Adrenal gland (tissue), 9 donors: ENCODE measurements at regions not wholly inside any gene's neighbourhood (a gene's known extent, or its start where the extent isn't known, plus 50 kb on each side); places are given as distances from the start of the nearest gene placed in this dataset.

ENCODE experiments used
- DNase-seq, 7 donors: peaks; one replicate each; pipeline ENCODE4 v3.0.0-alpha.2; 2019 to 2020
- H3K27ac ChIP-seq, 5 donors: fragments of 200-600 bp; sonication (generic) in 4 of 5; 1 replicate in 3 of 5; 2 replicates in 2 of 5; pipeline versions ENCODE4 v1.5.1 to v1.8.0; 2016 to 2020; ENCODE audit warnings: mild to moderate bottlenecking in 1 of 5
- H3K27me3 ChIP-seq: fragments of 200-600 bp; 2 replicates; pipeline ENCODE4 v1.8.0; 2021
- H3K36me3 ChIP-seq, 2 donors: fragments of 200-600 bp; replicated peaks in 1 of 2; 1 replicate in 1 of 2; 2 replicates in 1 of 2; pipeline versions ENCODE4 v1.5.1 to v1.8.0; 2018 to 2022
- H3K4me1 ChIP-seq, 2 donors: fragments of 200-600 bp; replicated peaks in 1 of 2; 1 replicate in 1 of 2; 2 replicates in 1 of 2; pipeline versions ENCODE4 v1.5.1 to v1.8.0; 2018 to 2021
- H3K4me3 ChIP-seq, 4 donors: fragments of 200-600 bp; sonication (generic) in 3 of 4; one replicate each; pipeline ENCODE4 v1.5.1; 2016 to 2018
- H3K9me3 ChIP-seq, 3 donors: fragments of 200-600 bp; sonication (generic) in 1 of 3; replicated peaks in 1 of 3; 1 replicate in 2 of 3; 2 replicates in 1 of 3; pipeline versions ENCODE4 v1.5.1 to v1.8.0; 2016 to 2021
- CTCF ChIP-seq, 6 experiments: fragments of 450-650 bp in 4 of 6; fragments of 200-600 bp in 2 of 6; sonication (generic) in 1 of 6; IDR thresholded peaks; 1 replicate in 5 of 6; 2 replicates in 1 of 6; pipeline versions ENCODE4 v1.5.1 to v1.8.0; 2016 to 2021; ENCODE audit warnings: antibody characterized with exemption in 6 of 6, mild to moderate bottlenecking in 2 of 6, moderate library complexity in 1 of 6
- POLR2A ChIP-seq, 2 donors: fragments of 450-650 bp; IDR thresholded peaks; one replicate each; pipeline ENCODE4 v1.6.1; 2017; ENCODE audit warnings: antibody characterized with exemption in 2 of 2, mild to moderate bottlenecking in 2 of 2, moderate library complexity in 1 of 2
- WGBS, 4 donors: extraction: QIAGEN DNeasy Blood & Tissue Kit in 2 of 4; methylation state at CpG; one replicate each; pipeline versions ENCODE4 v1.1.5 to v1.1.7; 2013 to 2017; 5-methylcytosine and 5-hydroxymethylcytosine counted together
- intact Hi-C, 2 donors: fragments of 100-400 bp; cut with DNase I; formaldehyde crosslinking; loops; one replicate each; pipeline versions ENCODE4 v1.14.1 to v1.15.0; 2022 to 2023
- donor health status: healthy with polysubstance abuse.
- donor health status: Bipolar disorder and iron deficiency.
- donor health status: DM: yes; HTN: yes; CAD: no.
- donor health status: DM: no; HTN: no; CAD: no.
- donor health status: DM: no; HTN: no; CAD: no.

GRCh38 chr2:201978986-201979385 is 54.7 kb upstream of the FZD7 start:
- H3K4me3 ChIP-seq: no peak overlapping the region
- no peak for DNase-seq
- intact Hi-C loops: no loop called here
- no peak overlapping the region for H3K27ac ChIP-seq
- no peaks in the 10 kb centered on the region for H3K4me1 ChIP-seq
- no peaks in the 10 kb centered on the region for H3K27me3 ChIP-seq
- TF ChIP-seq POLR2A (IDR thresholded peaks at IDR 0.05) (no peak), CTCF (IDR thresholded peaks at IDR 0.05) (no peak)
- no peaks in the 10 kb centered on the region for H3K9me3 ChIP-seq
- WGBS, 4 donors: 56 to 88% (median 74%) methylated on average over 3 to 4 of the region's 4 CpGs
- no peaks in the 10 kb centered on the region for H3K36me3 ChIP-seq

GRCh38 chr2:201980389-201980821 is 53.2 kb upstream of the FZD7 start:
- H3K9me3 ChIP-seq: no peaks in the 10 kb centered on the region
- H3K27ac ChIP-seq: no peak overlapping the region
- DNase-seq: no peak
- 82 to 87% (median 85%) methylated on average over 8 of the region's 8 CpGs for WGBS, 4 donors
- no peaks in the 10 kb centered on the region for H3K4me1 ChIP-seq
- intact Hi-C loops: no loop called here
- H3K36me3 ChIP-seq: no peaks in the 10 kb centered on the region
- H3K27me3 ChIP-seq: no peaks in the 10 kb centered on the region
- TF ChIP-seq POLR2A (IDR thresholded peaks at IDR 0.05) (no peak), CTCF (IDR thresholded peaks at IDR 0.05) (no peak)
- H3K4me3 ChIP-seq: no peak overlapping the region

- Histone ChIP-seq H3K27ac (no peak overlapping the region), H3K4me1 (no peaks in the 10 kb centered on the region), H3K27me3 (no peaks in the 10 kb centered on the region), H3K36me3 (no peaks in the 10 kb centered on the region), H3K9me3 (no peaks in the 10 kb centered on the region), H3K4me3 (no peak overlapping the region)
- DNase-seq: no peak
- intact Hi-C loops: no loop called here
- TF ChIP-seq CTCF (IDR thresholded peaks at IDR 0.05) (no peak), POLR2A (IDR thresholded peaks at IDR 0.05) (no peak)
- WGBS, 4 donors: 90 to 100% (median 93%) methylated on average over 4 of the region's 4 CpGs
These were observed 52.7 kb upstream of the FZD7 start for GRCh38 chr2:201980946-201981345.

GRCh38 chr2:201983174-201983573 is 50.5 kb upstream of the FZD7 start:
- intact Hi-C loops: no loop called here
- Histone ChIP-seq H3K36me3 (no peaks in the 10 kb centered on the region), H3K4me1 (no peaks in the 10 kb centered on the region), H3K27ac (no peak overlapping the region), H3K4me3 (no peak overlapping the region), H3K9me3 (no peaks in the 10 kb centered on the region), H3K27me3 (no peaks in the 10 kb centered on the region)
- 70 to 86% (median 81%) methylated on average over 2 of the region's 2 CpGs for WGBS, 4 donors
- TF ChIP-seq POLR2A (IDR thresholded peaks at IDR 0.05): no peak
- TF ChIP-seq CTCF (IDR thresholded peaks at IDR 0.05): no peak
- no peak for DNase-seq
